Activated B cell treated with CpG ODN at 0.5 μM for 24 hours (primary cell): ENCODE measurements at regions not wholly inside any gene's neighbourhood (a gene's known extent, or its start where the extent isn't known, plus 50 kb on each side); places are given as distances from the start of the nearest gene placed in this dataset.

ENCODE experiments used
- ATAC-seq: fragments of 200-7000 bp; cut with Tn5 transposase; one replicate; pipeline ENCODE4 v1.10.0; 2021; ENCODE audit warnings: low read depth, mild to moderate bottlenecking, moderate library complexity
- CTCF ChIA-PET: fragments of 350-600 bp; sonication (Branson Sonifier 250); formaldehyde crosslinking; loops from one replicate; lab custom pipeline; 2021; ENCODE audit warnings: antibody characterized with exemption; lab: Charles Lee
- POLR2A ChIA-PET: fragments of 350-600 bp; sonication (Branson Sonifier 250); formaldehyde crosslinking; loops from one replicate; lab custom pipeline; 2021; ENCODE audit warnings: antibody characterized with exemption; lab: Charles Lee
- DNase-seq: peaks from one replicate; pipeline ENCODE4 v3.0.0; 2022
- H3K27ac Mint-ChIP-seq: one replicate; pipeline ENCODE4 v1.8.0; 2020; ENCODE audit warnings: mixed read lengths
- H3K27me3 Mint-ChIP-seq: one replicate; pipeline ENCODE4 v1.8.0; 2021; ENCODE audit warnings: mixed read lengths
- H3K36me3 Mint-ChIP-seq: one replicate; pipeline ENCODE4 v1.8.0; 2021; ENCODE audit warnings: low read depth, mixed read lengths
- H3K4me1 Mint-ChIP-seq: one replicate; pipeline ENCODE4 v1.8.0; 2021; ENCODE audit warnings: mixed read lengths
- H3K4me3 Mint-ChIP-seq: one replicate; pipeline ENCODE4 v1.8.0; 2020; ENCODE audit warnings: mild to moderate bottlenecking, mixed read lengths
- H3K9me3 Mint-ChIP-seq: one replicate; pipeline ENCODE4 v1.8.0; 2020; ENCODE audit warnings: mixed read lengths
- CTCF ChIP-seq: fragments of 200-600 bp; IDR thresholded peaks from one replicate; pipeline ENCODE4 v1.8.0; 2022; ENCODE audit warnings: antibody characterized with exemption, mild to moderate bottlenecking
- intact Hi-C: fragments of 100-400 bp; cut with micrococcal nuclease; formaldehyde crosslinking; loops from one replicate; pipeline ENCODE4 v1.15.1; 2024

GRCh38 chr16:66097751-66098150 is 268.7 kb upstream of the CDH5 start:
- CTCF ChIA-PET = no interaction called here
- H3K4me1 Mint-ChIP-seq = no peaks in the 10 kb centered on the region

GRCh38 chr16:66095676-66096075 is 270.8 kb upstream of the CDH5 start:
- ATAC-seq = no peak
- Mint-ChIP-seq H3K27me3 (peaks cover 3% of the 10 kb centered on the region), H3K4me1 (no peaks in the 10 kb centered on the region), H3K9me3 (no peaks in the 10 kb centered on the region), H3K27ac (no peak overlapping the region), H3K36me3 (no peaks in the 10 kb centered on the region), H3K4me3 (no peak overlapping the region)
- no peak for DNase-seq
- ChIA-PET CTCF (no interaction called here), POLR2A (no interaction called here)
- no peak for TF ChIP-seq CTCF
- intact Hi-C loops = no loop called here

More at GRCh38 chr16:66097751-66098150, 268.7 kb upstream of the CDH5 start:
- DNase-seq (no peak), ATAC-seq (no peak)
- no peak overlapping the region for H3K4me3 Mint-ChIP-seq
- H3K27me3 Mint-ChIP-seq = peaks cover 3% of the 10 kb centered on the region
- H3K27ac Mint-ChIP-seq = no peak overlapping the region
- POLR2A ChIA-PET = no interaction called here
- no peaks in the 10 kb centered on the region for H3K9me3 Mint-ChIP-seq
- no peak for TF ChIP-seq CTCF
- intact Hi-C loops = no loop called here
- H3K36me3 Mint-ChIP-seq = no peaks in the 10 kb centered on the region

- intact Hi-C loops = no loop called here
- H3K4me3 Mint-ChIP-seq = no peak overlapping the region
- H3K27me3 Mint-ChIP-seq = peaks cover 3% of the 10 kb centered on the region
- POLR2A ChIA-PET = no interaction called here
- TF ChIP-seq CTCF = no peak
- no peak overlapping the region for H3K27ac Mint-ChIP-seq
- H3K36me3 Mint-ChIP-seq = no peaks in the 10 kb centered on the region
- ATAC-seq (no peak), DNase-seq (no peak)
- no peaks in the 10 kb centered on the region for H3K4me1 Mint-ChIP-seq
- H3K9me3 Mint-ChIP-seq = no peaks in the 10 kb centered on the region
- CTCF ChIA-PET = no interaction called here
Observed at GRCh38 chr16:66093191-66093590, 273.3 kb upstream of the CDH5 start.

GRCh38 chr16:66091471-66091891 is 275.0 kb upstream of the CDH5 start:
- intact Hi-C loops = no loop called here
- DNase-seq (no peak), ATAC-seq (no peak)
- CTCF ChIA-PET = no interaction called here
- POLR2A ChIA-PET = no interaction called here
- Mint-ChIP-seq H3K9me3 (no peaks in the 10 kb centered on the region), H3K4me3 (no peak overlapping the region), H3K36me3 (no peaks in the 10 kb centered on the region), H3K27me3 (no peaks in the 10 kb centered on the region), H3K4me1 (no peaks in the 10 kb centered on the region), H3K27ac (no peak overlapping the region)
- no peak for TF ChIP-seq CTCF

- no peak overlapping the region for H3K27ac Mint-ChIP-seq
- ChIA-PET POLR2A (no interaction called here), CTCF (no interaction called here)
- no peaks in the 10 kb centered on the region for H3K27me3 Mint-ChIP-seq
- intact Hi-C loops = no loop called here
- no peak overlapping the region for H3K4me3 Mint-ChIP-seq
- ATAC-seq (no peak), DNase-seq (no peak)
- no peaks in the 10 kb centered on the region for H3K36me3 Mint-ChIP-seq
- no peaks in the 10 kb centered on the region for H3K4me1 Mint-ChIP-seq
- no peaks in the 10 kb centered on the region for H3K9me3 Mint-ChIP-seq
- TF ChIP-seq CTCF = no peak
Observed at GRCh38 chr16:66088681-66089080, 277.8 kb upstream of the CDH5 start.
